Neural cell (in vitro differentiated cells): ENCODE measurements at regions not wholly inside any gene's neighbourhood (a gene's known extent, or its start where the extent isn't known, plus 50 kb on each side); places are given as distances from the start of the nearest gene placed in this dataset.

Source experiments
- EP300 ChIP-seq: fragments of 450-650 bp; conservative IDR thresholded peaks from 2 replicates; pipeline ENCODE4 v1.6.1; 2014; ENCODE audit warnings: antibody characterized with exemption, mild to moderate bottlenecking, moderate library complexity; ENCODE audit not compliant: poor library complexity, severe bottlenecking
- EZH2 ChIP-seq: fragments of 200-600, 300-800 bp; shearing (Covaris generic), sonication (generic); IDR thresholded peaks from 2 replicates; pipeline ENCODE4 v1.6.1; 2014; ENCODE audit warnings: antibody characterized with exemption, low read length, borderline replicate concordance, mild to moderate bottlenecking; ENCODE audit not compliant: insufficient read depth, poor library complexity, severe bottlenecking
- MXI1 ChIP-seq: fragments of 450-650 bp; conservative IDR thresholded peaks from 2 replicates; pipeline ENCODE4 v1.6.1; 2014; ENCODE audit warnings: antibody characterized with exemption, mild to moderate bottlenecking; ENCODE audit not compliant: poor library complexity, severe bottlenecking
- RAD21 ChIP-seq: fragments of 450-650 bp; conservative IDR thresholded peaks from 2 replicates; pipeline ENCODE4 v1.6.1; 2014; ENCODE audit warnings: antibody characterized with exemption, mild to moderate bottlenecking, moderate library complexity
- SMC3 ChIP-seq: fragments of 450-650 bp; conservative IDR thresholded peaks from 2 replicates; pipeline ENCODE4 v1.6.1; 2014; ENCODE audit warnings: antibody characterized with exemption, mild to moderate bottlenecking, moderate library complexity; ENCODE audit not compliant: poor library complexity
- TAF1 ChIP-seq: IDR thresholded peaks from 2 replicates; pipeline ENCODE4 v1.6.1; 2012; ENCODE audit warnings: low read depth
- TF ChIP-seq, protein P1 (sequence below): fragments of 450-650 bp; IDR thresholded peaks from 2 replicates; pipeline ENCODE4 v1.5.1; 2014; ENCODE audit warnings: antibody characterized with exemption, mild to moderate bottlenecking, moderate library complexity; ENCODE audit not compliant: poor library complexity, severe bottlenecking

DNA sequence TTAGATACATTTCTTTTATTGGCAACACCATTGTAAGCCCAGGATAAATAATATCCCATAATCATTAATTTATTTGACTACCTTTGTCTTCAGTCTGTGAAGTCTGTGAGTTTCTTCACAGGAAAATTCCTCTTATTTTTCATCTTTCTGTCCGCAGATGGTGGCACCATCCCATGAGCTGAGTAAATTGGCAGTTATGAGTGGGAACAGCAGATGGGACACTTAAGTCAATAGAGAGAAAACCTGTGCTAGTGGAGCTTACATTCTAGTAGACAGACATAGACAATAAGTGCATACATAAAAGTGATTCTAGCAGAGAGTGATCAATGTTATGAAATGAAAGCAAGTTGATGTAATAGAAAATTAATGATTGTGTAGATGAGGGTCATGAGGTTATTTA lies 638.2 kb upstream of the MIR17HG start:
- TF ChIP-seq EZH2 (no peak), SMC3 (no peak), TAF1 (no peak), RAD21 (no peak), EP300 (no peak), MXI1 (no peak)
- TF ChIP-seq, protein P1, sequence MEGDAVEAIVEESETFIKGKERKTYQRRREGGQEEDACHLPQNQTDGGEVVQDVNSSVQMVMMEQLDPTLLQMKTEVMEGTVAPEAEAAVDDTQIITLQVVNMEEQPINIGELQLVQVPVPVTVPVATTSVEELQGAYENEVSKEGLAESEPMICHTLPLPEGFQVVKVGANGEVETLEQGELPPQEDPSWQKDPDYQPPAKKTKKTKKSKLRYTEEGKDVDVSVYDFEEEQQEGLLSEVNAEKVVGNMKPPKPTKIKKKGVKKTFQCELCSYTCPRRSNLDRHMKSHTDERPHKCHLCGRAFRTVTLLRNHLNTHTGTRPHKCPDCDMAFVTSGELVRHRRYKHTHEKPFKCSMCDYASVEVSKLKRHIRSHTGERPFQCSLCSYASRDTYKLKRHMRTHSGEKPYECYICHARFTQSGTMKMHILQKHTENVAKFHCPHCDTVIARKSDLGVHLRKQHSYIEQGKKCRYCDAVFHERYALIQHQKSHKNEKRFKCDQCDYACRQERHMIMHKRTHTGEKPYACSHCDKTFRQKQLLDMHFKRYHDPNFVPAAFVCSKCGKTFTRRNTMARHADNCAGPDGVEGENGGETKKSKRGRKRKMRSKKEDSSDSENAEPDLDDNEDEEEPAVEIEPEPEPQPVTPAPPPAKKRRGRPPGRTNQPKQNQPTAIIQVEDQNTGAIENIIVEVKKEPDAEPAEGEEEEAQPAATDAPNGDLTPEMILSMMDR = no peak
